Vagina (tissue), 2 donors: ENCODE measurements at regions not wholly inside any gene's neighbourhood (a gene's known extent, or its start where the extent isn't known, plus 50 kb on each side); places are given as distances from the start of the nearest gene placed in this dataset.

ENCODE experiments used
- CTCF ChIP-seq, 3 experiments: fragments of 450-650 bp in 2 of 3; fragments of 200-600 bp in 1 of 3; sonication (generic) in 1 of 3; IDR thresholded peaks; one replicate each; pipeline ENCODE4 v1.5.1; 2017 to 2019; ENCODE audit warnings: antibody characterized with exemption in 3 of 3, mild to moderate bottlenecking in 2 of 3, moderate library complexity in 2 of 3
- POLR2AphosphoS5 ChIP-seq, 2 donors: sonication (generic); formaldehyde crosslinking; IDR thresholded peaks; one replicate each; pipeline ENCODE4 v1.9.0; 2017; ENCODE audit warnings: antibody characterized with exemption in 2 of 2, mild to moderate bottlenecking in 2 of 2, low read depth in 1 of 2; ENCODE audit not compliant: insufficient read depth in 1 of 2

- TF ChIP-seq CTCF (IDR thresholded peaks at IDR 0.05): no peak
- no peak for TF ChIP-seq POLR2AphosphoS5 (IDR thresholded peaks at IDR 0.05; ENCODE audit: insufficient read depth in 1 of 2, low read depth in 1 of 2)
Measured at GRCh38 chr9:38176251-38176650, 107.2 kb upstream of the SHB start.
